PFSK-1 (cell line): ENCODE measurements at regions not wholly inside any gene's neighbourhood (a gene's known extent, or its start where the extent isn't known, plus 50 kb on each side); places are given as distances from the start of the nearest gene placed in this dataset.

ENCODE experiments used
- POLR2AphosphoS5 ChIP-seq: IDR thresholded peaks from 2 replicates; pipeline ENCODE4 v1.6.1; 2012; ENCODE audit warnings: low read depth, mild to moderate bottlenecking, control low read depth, low read length, moderate library complexity
- SIN3A ChIP-seq: IDR thresholded peaks from 2 replicates; pipeline ENCODE4 v1.6.1; 2012; ENCODE audit warnings: mild to moderate bottlenecking, low read length, moderate library complexity, borderline replicate concordance; ENCODE audit not compliant: insufficient read depth
- TAF1 ChIP-seq: IDR thresholded peaks from 2 replicates; pipeline ENCODE4 v1.6.1; 2012; ENCODE audit warnings: low read length, control low read depth, borderline replicate concordance; ENCODE audit not compliant: insufficient read depth
- TF ChIP-seq, protein P1 (sequence below), 2 experiments: IDR thresholded peaks; 2 replicates each; pipeline versions ENCODE4 v1.6.1 to v1.8.0; 2011 to 2012; ENCODE audit warnings: low read depth in 2 of 2, low read length in 2 of 2, control low read depth in 1 of 2, inconsistent platforms in 1 of 2, mild to moderate bottlenecking in 1 of 2, moderate library complexity in 1 of 2; ENCODE audit not compliant: insufficient read depth in 1 of 2

DNA sequence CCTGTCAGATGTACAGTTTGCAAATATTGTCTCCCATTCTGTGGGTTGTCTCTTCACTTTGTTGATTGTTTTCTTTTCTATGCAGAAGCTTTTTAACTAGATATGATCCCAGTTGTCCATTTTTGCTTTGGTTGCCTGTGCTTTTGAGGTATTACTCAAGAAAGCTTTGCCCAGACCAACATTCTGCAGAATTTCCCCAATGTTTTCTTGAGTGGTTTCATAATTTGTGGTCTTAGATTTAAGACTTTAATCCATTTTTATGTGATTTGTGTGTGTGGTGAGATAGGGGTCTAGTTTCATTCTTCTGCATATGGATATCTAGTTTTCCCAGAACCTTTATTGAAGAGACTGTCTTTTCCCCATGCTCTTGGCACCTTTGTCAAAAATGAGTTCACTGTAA lies 116.9 kb downstream of the DUSP10 start:
- TF ChIP-seq TAF1 (no peak), POLR2AphosphoS5 (no peak), SIN3A (no peak)
- TF ChIP-seq, protein P1, sequence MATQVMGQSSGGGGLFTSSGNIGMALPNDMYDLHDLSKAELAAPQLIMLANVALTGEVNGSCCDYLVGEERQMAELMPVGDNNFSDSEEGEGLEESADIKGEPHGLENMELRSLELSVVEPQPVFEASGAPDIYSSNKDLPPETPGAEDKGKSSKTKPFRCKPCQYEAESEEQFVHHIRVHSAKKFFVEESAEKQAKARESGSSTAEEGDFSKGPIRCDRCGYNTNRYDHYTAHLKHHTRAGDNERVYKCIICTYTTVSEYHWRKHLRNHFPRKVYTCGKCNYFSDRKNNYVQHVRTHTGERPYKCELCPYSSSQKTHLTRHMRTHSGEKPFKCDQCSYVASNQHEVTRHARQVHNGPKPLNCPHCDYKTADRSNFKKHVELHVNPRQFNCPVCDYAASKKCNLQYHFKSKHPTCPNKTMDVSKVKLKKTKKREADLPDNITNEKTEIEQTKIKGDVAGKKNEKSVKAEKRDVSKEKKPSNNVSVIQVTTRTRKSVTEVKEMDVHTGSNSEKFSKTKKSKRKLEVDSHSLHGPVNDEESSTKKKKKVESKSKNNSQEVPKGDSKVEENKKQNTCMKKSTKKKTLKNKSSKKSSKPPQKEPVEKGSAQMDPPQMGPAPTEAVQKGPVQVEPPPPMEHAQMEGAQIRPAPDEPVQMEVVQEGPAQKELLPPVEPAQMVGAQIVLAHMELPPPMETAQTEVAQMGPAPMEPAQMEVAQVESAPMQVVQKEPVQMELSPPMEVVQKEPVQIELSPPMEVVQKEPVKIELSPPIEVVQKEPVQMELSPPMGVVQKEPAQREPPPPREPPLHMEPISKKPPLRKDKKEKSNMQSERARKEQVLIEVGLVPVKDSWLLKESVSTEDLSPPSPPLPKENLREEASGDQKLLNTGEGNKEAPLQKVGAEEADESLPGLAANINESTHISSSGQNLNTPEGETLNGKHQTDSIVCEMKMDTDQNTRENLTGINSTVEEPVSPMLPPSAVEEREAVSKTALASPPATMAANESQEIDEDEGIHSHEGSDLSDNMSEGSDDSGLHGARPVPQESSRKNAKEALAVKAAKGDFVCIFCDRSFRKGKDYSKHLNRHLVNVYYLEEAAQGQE (IDR thresholded peaks at IDR 0.05; ENCODE audit: insufficient read depth in 1 of 2, low read depth in 2 of 2, low read length in 2 of 2), result no peak
